Ovary (tissue), 3 donors: ENCODE measurements at regions not wholly inside any gene's neighbourhood (a gene's known extent, or its start where the extent isn't known, plus 50 kb on each side); places are given as distances from the start of the nearest gene placed in this dataset.
"Not testable (repeated sequence)": the region's sequence is repeated elsewhere in the genome, so short reads cannot be mapped to it uniquely, and the experiment has no call there.

Experiments used
- POLR2A ChIP-seq: fragments of 450-650 bp; IDR thresholded peaks from one replicate; pipeline ENCODE4 v1.6.1; 2017; ENCODE audit warnings: antibody characterized with exemption, mild to moderate bottlenecking, moderate library complexity
- TF ChIP-seq, protein P1 (sequence below), 3 donors: fragments of 450-650 bp in 2 of 3; fragments of 200-600 bp in 1 of 3; IDR thresholded peaks; one replicate each; pipeline versions ENCODE4 v1.5.1 to v1.8.0; 2016 to 2022; ENCODE audit warnings: antibody characterized with exemption in 3 of 3, mild to moderate bottlenecking in 1 of 3
- donor health status: DM: no; HTN: no; CAD: no.

DNA sequence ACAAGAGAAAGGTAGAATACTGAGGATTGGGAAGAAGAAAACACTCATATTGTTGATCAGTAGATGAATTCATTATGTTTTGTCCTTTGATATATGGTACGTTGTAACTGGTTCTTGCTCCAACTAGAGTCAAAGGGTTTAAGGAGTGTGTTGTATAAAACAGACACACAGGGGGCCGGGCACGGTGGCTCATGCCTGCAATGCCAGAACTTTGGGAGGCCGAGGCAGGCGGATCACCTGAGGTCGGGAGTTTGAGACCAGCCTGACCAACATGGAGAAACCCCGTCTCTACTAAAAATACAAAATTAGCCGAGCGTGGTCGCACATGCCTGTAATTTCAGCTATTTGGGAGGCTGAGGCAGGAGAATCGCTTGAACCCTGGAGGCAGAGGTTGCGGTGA, 1624.0 kb upstream of the AGA start:
- TF ChIP-seq, protein P1, sequence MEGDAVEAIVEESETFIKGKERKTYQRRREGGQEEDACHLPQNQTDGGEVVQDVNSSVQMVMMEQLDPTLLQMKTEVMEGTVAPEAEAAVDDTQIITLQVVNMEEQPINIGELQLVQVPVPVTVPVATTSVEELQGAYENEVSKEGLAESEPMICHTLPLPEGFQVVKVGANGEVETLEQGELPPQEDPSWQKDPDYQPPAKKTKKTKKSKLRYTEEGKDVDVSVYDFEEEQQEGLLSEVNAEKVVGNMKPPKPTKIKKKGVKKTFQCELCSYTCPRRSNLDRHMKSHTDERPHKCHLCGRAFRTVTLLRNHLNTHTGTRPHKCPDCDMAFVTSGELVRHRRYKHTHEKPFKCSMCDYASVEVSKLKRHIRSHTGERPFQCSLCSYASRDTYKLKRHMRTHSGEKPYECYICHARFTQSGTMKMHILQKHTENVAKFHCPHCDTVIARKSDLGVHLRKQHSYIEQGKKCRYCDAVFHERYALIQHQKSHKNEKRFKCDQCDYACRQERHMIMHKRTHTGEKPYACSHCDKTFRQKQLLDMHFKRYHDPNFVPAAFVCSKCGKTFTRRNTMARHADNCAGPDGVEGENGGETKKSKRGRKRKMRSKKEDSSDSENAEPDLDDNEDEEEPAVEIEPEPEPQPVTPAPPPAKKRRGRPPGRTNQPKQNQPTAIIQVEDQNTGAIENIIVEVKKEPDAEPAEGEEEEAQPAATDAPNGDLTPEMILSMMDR (IDR thresholded peaks at IDR 0.05): not testable (repeated sequence)
- TF ChIP-seq POLR2A: not testable (repeated sequence)
